GM12878 (cell line): ENCODE measurements at regions not wholly inside any gene's neighbourhood (a gene's known extent, or its start where the extent isn't known, plus 50 kb on each side); places are given as distances from the start of the nearest gene placed in this dataset.

Source experiments
- ATAC-seq: fragments of 200-7000 bp; cut with Tn5 transposase; 3 replicates; pipeline ENCODE4 v1.9.1; 2020; ENCODE audit warnings: mild to moderate bottlenecking, moderate library complexity
- BruUV-seq: library from RNA; stranded (reverse); fragments of 400-500 nt; replicated peaks from 2 replicates; lab custom pipeline; 2021; lab: Mats Ljungman, UMichigan
- CTCF ChIA-PET: fragments of 300-600 bp; sonication (Branson Sonifier 250); formaldehyde crosslinking; extraction: SDS; loops from one replicate; lab custom pipeline; 2021; ENCODE audit warnings: inconsistent platforms; lab: Yijun Ruan, JAX
- POLR2A ChIA-PET: fragments of 350-600 bp; formaldehyde crosslinking; extraction: SDS; loops from one replicate; lab custom pipeline; 2021; ENCODE audit warnings: inconsistent platforms; lab: Charles Lee
- RAD21 ChIA-PET: fragments of 300-600 bp; sonication (Branson Sonifier 250); formaldehyde crosslinking; loops from one replicate; lab custom pipeline; 2023; ENCODE audit warnings: antibody characterized with exemption; ENCODE audit not compliant: unreplicated experiment; lab: Charles Lee
- SMC1A ChIA-PET: fragments of 300-600 bp; sonication (Branson Sonifier 250); formaldehyde crosslinking; loops from one replicate; lab custom pipeline; 2023; ENCODE audit not compliant: unreplicated experiment, uncharacterized antibody; lab: Charles Lee
- DNase-seq: peaks from one replicate; pipeline ENCODE4 v3.0.0-alpha.2; 2011; ENCODE audit warnings: low read depth, low spot score
- FAIRE-seq: peaks from 3 replicates; lab custom pipeline; 2011; peaks lifted over from hg19 to GRCh38; lab: Jason Lieb, UNC
- H2AFZ ChIP-seq: 2 replicates; pipeline ENCODE4 v1.6.0; 2011; ENCODE audit warnings: low read depth, low read length, control low read depth; ENCODE audit not compliant: control insufficient read depth
- H3K27ac ChIP-seq: 2 replicates; pipeline ENCODE4 v1.5.1; 2011; ENCODE audit warnings: control low read depth; ENCODE audit not compliant: control insufficient read depth, insufficient read depth
- H3K27me3 ChIP-seq, 2 experiments: replicated peaks in 1 of 2; 2 replicates each; pipeline versions ENCODE4 v1.6.0 to v1.6.1; 2011; ENCODE audit warnings: low read length in 1 of 2; ENCODE audit not compliant: control insufficient read depth in 2 of 2, insufficient read depth in 2 of 2
- H3K36me3 ChIP-seq, 2 experiments: 2 replicates each; pipeline ENCODE4 v1.5.1; 2011; ENCODE audit warnings: low read length in 1 of 2; ENCODE audit not compliant: control insufficient read depth in 2 of 2, insufficient read depth in 2 of 2
- H3K4me1 ChIP-seq: 2 replicates; pipeline ENCODE4 v1.6.1; 2011; ENCODE audit warnings: mild to moderate bottlenecking, low read length, moderate library complexity, mixed read lengths; ENCODE audit not compliant: control insufficient read depth, insufficient read depth
- H3K4me2 ChIP-seq: 2 replicates; pipeline ENCODE4 v1.6.0; 2011; ENCODE audit warnings: control low read depth; ENCODE audit not compliant: control insufficient read depth, insufficient read depth
- H3K4me3 ChIP-seq: fragments of 200-600 bp; sonication (generic); 2 replicates; pipeline ENCODE4 v1.5.1; 2016
- H3K79me2 ChIP-seq: 2 replicates; pipeline ENCODE4 v1.6.0; 2011; ENCODE audit warnings: low read length; ENCODE audit not compliant: control insufficient read depth, insufficient read depth
- H3K9ac ChIP-seq: 2 replicates; pipeline ENCODE4 v1.8.0; 2011; ENCODE audit warnings: low read length, control low read depth, mixed read lengths; ENCODE audit not compliant: control insufficient read depth, insufficient read depth
- H3K9me3 ChIP-seq: replicated peaks from 3 replicates; pipeline ENCODE4 v1.5.1; 2011; ENCODE audit warnings: mild to moderate bottlenecking, low read length; ENCODE audit not compliant: control insufficient read depth, insufficient read depth
- H4K20me1 ChIP-seq: 2 replicates; pipeline ENCODE4 v1.6.0; 2011; ENCODE audit not compliant: control insufficient read depth, insufficient read depth
- ESRRA ChIP-seq: IDR thresholded peaks from 2 replicates; pipeline ENCODE4 v1.6.1; 2012; ENCODE audit warnings: mild to moderate bottlenecking, low read length, improper control_type of control experiment
- HDAC2 ChIP-seq: fragments of 200-600 bp; sonication (generic); IDR thresholded peaks from 2 replicates; pipeline ENCODE4 v1.6.1; 2017
- IKZF2 ChIP-seq, 2 experiments: fragments of 450-650 bp; IDR thresholded peaks; 2 replicates each; pipeline ENCODE4 v1.6.1; 2017; ENCODE audit warnings: mild to moderate bottlenecking in 2 of 2, moderate library complexity in 2 of 2
- MAX ChIP-seq: IDR thresholded peaks from 2 replicates; pipeline ENCODE4 v1.6.1; 2012; ENCODE audit warnings: low read depth, low read length, improper control_type of control experiment
- NFYA ChIP-seq: IDR thresholded peaks from 2 replicates; pipeline ENCODE4 v1.6.1; 2011; ENCODE audit warnings: low read depth, mild to moderate bottlenecking, low read length, improper control_type of control experiment, borderline replicate concordance
- PBX3 ChIP-seq: IDR thresholded peaks from 2 replicates; pipeline ENCODE4 v1.6.1; 2011; ENCODE audit warnings: mild to moderate bottlenecking, low read depth, low read length, moderate library complexity; ENCODE audit not compliant: insufficient replicate concordance
- PKNOX1 ChIP-seq: fragments of 450-650 bp; IDR thresholded peaks from 2 replicates; pipeline ENCODE4 v1.6.1; 2016; ENCODE audit warnings: mild to moderate bottlenecking
- RCOR1 ChIP-seq: conservative IDR thresholded peaks from 2 replicates; pipeline ENCODE4 v1.6.1; 2012; ENCODE audit warnings: low read depth, low read length, improper control_type of control experiment
- STAT1 ChIP-seq: fragments of 450-650 bp; conservative IDR thresholded peaks from 2 replicates; pipeline ENCODE4 v1.6.1; 2014; ENCODE audit warnings: antibody characterized with exemption, mild to moderate bottlenecking
- TBL1XR1 ChIP-seq: IDR thresholded peaks from 2 replicates; pipeline ENCODE4 v1.6.1; 2012; ENCODE audit warnings: low read depth, low read length, improper control_type of control experiment
- ZBTB33 ChIP-seq: fragments of 450-650 bp; IDR thresholded peaks from 2 replicates; pipeline ENCODE4 v1.6.1; 2017; ENCODE audit warnings: mild to moderate bottlenecking
- in situ Hi-C: fragments of 300-500 bp; cut with MboI; formaldehyde crosslinking; loops from 9 replicates; pipeline ENCODE4 v1.14.3; 2018; ENCODE audit warnings: mixed read lengths
- intact Hi-C: fragments of 100-400 bp; cut with micrococcal nuclease; formaldehyde crosslinking; loops from one replicate; pipeline ENCODE4 v1.14.2; 2022; ENCODE audit not compliant: unreplicated experiment

GRCh38 chr1:81459043-81459442 lies 341.7 kb upstream of the ADGRL2 start:
- no peak overlapping the region for H3K4me2 ChIP-seq
- H3K4me1 ChIP-seq = peaks cover 3% of the 10 kb centered on the region; the same call in 1 of the 2 replicates
- H3K9me3 ChIP-seq = no peaks in the 10 kb centered on the region
- H2AFZ ChIP-seq = no peak overlapping the region
- BruUV-seq = no TSS peak
- no peak overlapping the region for H3K9ac ChIP-seq
- DNase-seq (no peak), FAIRE-seq (no peak), ATAC-seq (no peak)
- no peaks in the 10 kb centered on the region for H3K36me3 ChIP-seq
- intact Hi-C loops (no loop called here), in situ Hi-C loops (no loop called here)
- ChIA-PET RAD21 (no interaction called here), CTCF (no interaction called here), SMC1A (no interaction called here), POLR2A (no interaction called here)
- no peak overlapping the region for H3K27ac ChIP-seq
- no peak overlapping the region for H3K4me3 ChIP-seq
- no peak for TF ChIP-seq PKNOX1
- no peak for TF ChIP-seq NFYA
- TF ChIP-seq STAT1 = no peak
- TF ChIP-seq ESRRA = no peak
- TF ChIP-seq ZBTB33 = no peak
- no peak for TF ChIP-seq PBX3
- no peak for TF ChIP-seq TBL1XR1
- no peak for TF ChIP-seq HDAC2
- no peak for TF ChIP-seq RCOR1
- TF ChIP-seq MAX = no peak
- no peak for TF ChIP-seq IKZF2 (IDR thresholded peaks at IDR 0.05)
- H4K20me1 ChIP-seq = no peaks in the 10 kb centered on the region
- no peaks in the 10 kb centered on the region for H3K27me3 ChIP-seq
- H3K79me2 ChIP-seq = no peaks in the 10 kb centered on the region
